ENCODE measurements at regions not wholly inside any gene's neighbourhood (a gene's known extent, or its start where the extent isn't known, plus 50 kb on each side); places are given as distances from the start of the nearest gene placed in this dataset.

DNA sequence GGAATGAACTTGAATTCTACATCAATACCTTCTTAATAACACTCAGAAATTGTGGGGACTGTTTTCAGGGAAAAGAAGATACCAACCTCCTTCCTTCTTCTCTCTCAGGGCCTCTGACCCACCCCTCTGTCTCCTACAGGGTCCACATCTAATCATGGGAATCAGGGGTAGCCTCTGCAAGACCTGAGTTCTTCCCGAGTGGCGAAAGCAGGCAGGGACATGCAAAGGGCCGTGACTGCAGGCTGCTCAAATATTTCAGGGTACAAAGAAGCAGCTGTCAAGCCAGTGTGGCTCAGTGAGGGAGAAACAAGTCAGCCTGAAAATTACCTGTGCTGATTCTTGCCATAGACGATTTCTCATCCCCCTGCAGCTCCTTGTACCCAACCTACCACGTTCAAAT, 123.1 kb upstream of the PARP11 start:
- TF ChIP-seq, protein P1, sequence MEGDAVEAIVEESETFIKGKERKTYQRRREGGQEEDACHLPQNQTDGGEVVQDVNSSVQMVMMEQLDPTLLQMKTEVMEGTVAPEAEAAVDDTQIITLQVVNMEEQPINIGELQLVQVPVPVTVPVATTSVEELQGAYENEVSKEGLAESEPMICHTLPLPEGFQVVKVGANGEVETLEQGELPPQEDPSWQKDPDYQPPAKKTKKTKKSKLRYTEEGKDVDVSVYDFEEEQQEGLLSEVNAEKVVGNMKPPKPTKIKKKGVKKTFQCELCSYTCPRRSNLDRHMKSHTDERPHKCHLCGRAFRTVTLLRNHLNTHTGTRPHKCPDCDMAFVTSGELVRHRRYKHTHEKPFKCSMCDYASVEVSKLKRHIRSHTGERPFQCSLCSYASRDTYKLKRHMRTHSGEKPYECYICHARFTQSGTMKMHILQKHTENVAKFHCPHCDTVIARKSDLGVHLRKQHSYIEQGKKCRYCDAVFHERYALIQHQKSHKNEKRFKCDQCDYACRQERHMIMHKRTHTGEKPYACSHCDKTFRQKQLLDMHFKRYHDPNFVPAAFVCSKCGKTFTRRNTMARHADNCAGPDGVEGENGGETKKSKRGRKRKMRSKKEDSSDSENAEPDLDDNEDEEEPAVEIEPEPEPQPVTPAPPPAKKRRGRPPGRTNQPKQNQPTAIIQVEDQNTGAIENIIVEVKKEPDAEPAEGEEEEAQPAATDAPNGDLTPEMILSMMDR (IDR thresholded peaks at IDR 0.05), result no peak
- TF ChIP-seq POLR2A (IDR thresholded peaks at IDR 0.05), result no peak
